Embryonic facial prominence (tissue), 1 donor: ENCODE measurements at regions not wholly inside any gene's neighbourhood (a gene's known extent, or its start where the extent isn't known, plus 50 kb on each side); places are given as distances from the start of the nearest gene placed in this dataset.
"Not testable (repeated sequence)": the region's sequence is repeated elsewhere in the genome, so short reads cannot be mapped to it uniquely, and the experiment has no call there.

Experiments
- DNase-seq: peaks from one replicate; pipeline ENCODE4 v3.0.0-alpha.2; 2016; ENCODE audit errors: extremely low spot score

DNA sequence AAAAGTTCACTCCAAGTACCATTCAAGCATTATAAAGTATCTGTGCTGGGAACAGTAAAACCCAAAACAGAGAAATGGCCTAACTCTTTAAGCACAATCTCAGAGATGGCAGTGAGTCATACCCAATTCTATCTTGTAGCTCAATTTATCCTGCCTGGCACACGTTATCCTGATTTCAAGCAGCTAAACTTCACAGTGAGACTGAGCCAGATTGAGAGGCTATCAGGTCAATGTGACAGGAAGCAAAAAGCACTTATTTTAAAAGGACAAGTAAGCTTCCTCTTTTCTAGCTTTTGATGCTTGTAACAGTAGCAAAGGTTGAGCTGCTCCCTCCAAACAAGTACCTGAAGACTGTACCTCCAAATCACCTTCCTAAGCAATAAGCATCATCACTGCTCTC is 324.9 kb downstream of the NAF1 start:
- no peak for DNase-seq

DNA sequence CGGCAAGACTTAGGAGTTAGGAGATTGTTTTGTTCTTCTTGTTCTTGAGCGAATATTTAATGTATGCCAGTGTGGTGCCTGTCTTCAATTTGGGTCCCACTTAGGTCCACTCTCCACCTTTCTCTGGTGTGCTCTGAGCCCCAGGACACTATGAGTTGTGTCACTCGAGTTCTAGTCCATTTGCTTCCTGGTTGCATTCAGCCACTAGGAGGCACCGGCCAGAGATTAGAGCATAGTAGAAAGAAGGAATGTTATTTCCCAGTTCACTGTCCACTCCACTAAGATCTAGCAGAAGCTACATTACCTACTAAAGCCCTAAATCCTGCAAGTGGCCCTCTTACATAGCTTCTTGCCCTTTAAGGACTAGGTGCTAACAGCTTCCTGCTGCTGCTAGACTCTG is 326.9 kb downstream of the NAF1 start:
- no peak for DNase-seq

GRCh38 chr4:162838671-162839070 is 328.0 kb downstream of the NAF1 start:
- no peak for DNase-seq

GRCh38 chr4:162837679-162838078 is 329.0 kb downstream of the NAF1 start:
- DNase-seq = no peak

DNA sequence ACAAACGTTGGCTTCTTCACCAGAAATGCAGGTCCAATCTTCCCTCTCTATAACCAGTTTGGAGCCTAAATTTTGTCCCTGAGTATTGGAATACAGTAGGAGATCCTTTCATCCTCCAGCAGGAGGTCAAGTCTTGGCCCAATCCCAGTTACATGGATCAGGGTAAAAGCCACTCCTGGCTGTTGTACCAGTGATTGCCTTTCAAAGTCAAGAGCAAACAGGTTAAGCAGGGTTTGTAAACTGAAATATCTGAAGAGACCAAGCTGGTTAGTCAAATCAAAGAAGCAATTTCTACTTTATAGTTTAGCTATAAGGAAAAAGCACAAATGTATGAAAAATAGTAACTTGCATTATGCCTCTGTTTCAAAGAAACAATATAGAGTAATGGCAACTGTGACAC is 329.4 kb downstream of the NAF1 start:
- DNase-seq = no peak

DNA sequence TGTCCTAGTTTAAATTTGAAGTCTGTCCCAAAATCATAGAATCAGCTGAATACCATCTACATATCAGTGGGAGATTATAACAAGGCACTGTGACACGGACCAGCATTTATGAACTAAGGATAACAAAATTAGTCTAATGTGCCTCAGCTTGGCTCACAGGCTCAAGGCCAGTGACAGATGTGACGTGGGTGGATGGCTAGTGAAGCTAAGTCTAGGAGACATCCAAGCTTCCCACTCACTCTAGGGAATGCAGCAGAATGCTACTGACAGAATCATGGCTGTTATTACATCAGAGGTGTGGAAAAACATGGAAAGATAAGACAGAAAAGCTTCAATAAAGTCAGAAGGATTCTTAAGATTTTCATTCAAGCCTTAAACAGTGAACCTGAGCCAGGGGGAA is 329.9 kb downstream of the NAF1 start:
- no peak for DNase-seq

GRCh38 chr4:162836258-162836657 is 330.4 kb downstream of the NAF1 start:
- not testable (repeated sequence) for DNase-seq

- no peak for DNase-seq
Observed at GRCh38 chr4:162830899-162831298, 335.8 kb downstream of the NAF1 start.

GRCh38 chr4:162817374-162817773 is 349.3 kb downstream of the NAF1 start:
- DNase-seq = not testable (repeated sequence)

- DNase-seq = no peak
Observed at GRCh38 chr4:162804351-162804924, 362.3 kb downstream of the NAF1 start.

- no peak for DNase-seq
Observed at GRCh38 chr4:162803378-162803777, 363.3 kb downstream of the NAF1 start.

DNA sequence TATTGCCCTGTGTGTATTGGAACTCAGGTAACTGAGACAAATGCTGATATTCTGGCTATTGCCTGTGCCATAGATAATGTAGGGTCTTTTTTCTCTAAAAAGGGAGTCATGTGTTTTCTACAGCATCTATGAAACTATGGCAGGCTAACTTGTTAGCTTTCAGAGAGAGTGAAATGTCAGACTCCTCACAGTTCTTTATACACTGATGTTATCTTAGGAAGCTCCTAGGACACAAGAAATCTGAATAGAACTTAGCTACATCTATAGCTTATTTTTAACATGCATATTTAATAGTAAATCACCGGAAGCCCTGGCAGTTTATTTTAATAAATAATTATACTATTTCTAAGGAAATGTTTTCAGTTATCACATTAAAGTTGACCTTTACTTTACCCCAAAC is 369.6 kb downstream of the NAF1 start:
- no peak for DNase-seq

DNA sequence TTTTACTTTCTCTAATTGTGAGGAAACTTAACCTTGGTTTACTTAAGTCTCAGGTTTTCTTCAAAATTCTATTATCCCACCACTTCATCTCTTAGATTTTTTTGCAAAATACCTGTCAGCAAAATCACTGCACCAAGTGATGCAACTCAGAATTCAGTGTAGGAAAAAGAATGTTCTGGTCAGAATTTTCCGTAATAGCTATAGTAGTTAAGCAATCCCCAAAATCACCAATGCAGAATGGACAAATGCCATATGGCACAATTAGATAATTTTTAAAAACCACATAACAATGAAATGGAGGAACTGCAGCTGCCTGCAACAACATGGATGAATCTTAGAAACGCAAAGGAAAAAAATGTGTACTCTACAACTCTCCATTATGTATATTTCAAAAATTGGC is 373.1 kb downstream of the NAF1 start:
- no peak for DNase-seq

DNA sequence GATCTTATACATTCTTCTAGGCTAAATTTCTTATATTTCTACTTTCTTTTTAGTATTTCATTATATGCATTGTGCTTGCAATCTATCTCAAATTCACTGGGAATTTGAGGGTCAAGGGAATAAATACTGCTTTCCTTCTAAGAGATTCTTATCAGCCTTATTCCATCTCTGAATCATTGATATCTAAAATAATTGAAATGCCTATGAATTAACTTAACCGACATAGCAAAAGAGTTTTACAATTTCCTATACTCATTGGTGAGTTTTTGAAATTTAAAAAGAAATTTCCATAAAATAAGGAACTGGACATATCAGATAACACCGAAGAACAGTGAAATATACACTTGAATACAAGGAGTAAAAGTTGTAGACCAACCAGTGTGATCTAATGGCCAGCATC is 373.7 kb downstream of the NAF1 start:
- no peak for DNase-seq

DNA sequence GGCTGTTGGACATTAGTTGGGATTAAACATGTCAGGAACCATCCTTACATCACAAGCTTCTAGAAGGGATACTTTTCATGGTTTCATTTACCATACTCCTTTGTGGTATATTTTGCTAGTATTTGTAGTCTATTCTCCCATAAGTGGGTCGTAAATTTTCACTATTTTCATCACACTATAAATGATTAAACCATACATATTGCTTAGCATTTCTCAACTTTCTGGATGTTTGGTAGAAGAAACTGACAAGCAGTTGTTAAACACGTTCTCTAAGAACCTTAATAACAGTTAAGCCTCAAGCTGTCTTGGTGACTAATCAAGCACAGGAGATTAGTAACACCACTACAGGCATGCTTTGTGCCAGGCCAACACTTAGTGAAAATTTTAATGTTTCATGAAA is 375.5 kb downstream of the NAF1 start:
- DNase-seq = no peak

- no peak for DNase-seq
Observed at GRCh38 chr4:162787120-162787519, 379.6 kb downstream of the NAF1 start.

DNA sequence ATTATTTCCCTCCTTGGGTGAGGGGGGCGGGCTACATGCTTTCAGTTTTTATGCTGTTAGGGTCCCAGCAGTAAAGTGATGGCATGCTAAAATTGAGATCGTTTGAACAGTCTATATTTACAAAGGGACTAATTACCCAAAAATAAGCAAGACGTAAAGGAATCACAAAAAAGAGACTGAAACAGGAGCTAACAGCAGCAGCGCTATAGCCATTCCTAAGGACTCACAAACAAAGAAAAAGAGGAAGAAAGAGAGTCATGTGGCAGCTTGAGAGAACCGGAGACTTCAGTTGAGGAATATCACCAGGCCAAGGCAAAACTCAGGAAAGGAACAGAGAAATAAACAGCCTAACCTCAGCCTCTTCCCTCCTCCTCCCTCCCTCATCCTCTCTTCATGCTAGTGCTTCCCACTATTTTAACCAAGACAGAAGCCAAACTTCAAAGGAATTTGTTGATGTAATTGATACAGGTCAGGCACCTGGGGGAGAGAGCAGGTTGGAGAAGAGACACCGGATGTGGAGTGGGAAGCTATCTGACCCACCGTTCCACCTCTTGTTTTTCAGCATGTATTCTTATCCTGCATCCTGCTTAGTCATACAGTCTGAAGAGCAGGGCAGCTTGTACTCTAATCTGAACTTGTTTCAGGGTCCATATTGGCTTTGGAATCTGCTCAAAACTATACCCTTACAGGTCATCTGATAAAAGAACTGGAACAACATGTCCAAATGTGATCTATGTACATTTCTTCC is 383.7 kb downstream of the NAF1 start:
- no peak for DNase-seq

DNA sequence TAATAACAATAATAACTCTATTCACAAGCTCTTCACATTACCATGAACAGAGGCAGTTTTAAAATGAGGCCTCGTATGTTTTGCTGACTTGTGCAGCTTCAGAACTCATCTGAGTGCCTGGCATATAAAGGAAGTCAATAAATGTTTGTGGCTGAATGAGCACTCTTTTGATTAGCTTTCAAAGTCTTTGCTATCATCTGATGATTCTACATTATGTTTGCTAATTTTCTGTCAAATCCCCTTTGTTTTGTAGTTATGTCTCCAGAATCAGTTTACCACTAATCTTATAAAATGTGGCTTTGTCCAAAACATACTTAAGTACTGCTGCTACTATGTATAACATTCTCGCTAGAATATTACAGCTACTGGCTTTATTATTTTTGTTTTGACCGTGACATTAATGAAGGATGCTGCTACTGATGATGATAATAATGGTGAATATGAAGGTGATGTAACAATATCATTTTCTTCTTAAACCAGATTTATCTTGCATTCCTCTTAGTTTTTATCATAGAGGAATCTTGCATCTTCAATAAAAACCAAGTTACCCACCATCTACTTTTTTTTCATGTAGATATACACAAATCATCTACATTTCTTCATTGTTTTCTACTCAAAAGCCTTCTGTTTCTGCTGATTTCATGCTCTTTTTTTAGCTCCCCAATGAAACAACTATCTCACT is 384.5 kb downstream of the NAF1 start:
- DNase-seq = no peak

DNA sequence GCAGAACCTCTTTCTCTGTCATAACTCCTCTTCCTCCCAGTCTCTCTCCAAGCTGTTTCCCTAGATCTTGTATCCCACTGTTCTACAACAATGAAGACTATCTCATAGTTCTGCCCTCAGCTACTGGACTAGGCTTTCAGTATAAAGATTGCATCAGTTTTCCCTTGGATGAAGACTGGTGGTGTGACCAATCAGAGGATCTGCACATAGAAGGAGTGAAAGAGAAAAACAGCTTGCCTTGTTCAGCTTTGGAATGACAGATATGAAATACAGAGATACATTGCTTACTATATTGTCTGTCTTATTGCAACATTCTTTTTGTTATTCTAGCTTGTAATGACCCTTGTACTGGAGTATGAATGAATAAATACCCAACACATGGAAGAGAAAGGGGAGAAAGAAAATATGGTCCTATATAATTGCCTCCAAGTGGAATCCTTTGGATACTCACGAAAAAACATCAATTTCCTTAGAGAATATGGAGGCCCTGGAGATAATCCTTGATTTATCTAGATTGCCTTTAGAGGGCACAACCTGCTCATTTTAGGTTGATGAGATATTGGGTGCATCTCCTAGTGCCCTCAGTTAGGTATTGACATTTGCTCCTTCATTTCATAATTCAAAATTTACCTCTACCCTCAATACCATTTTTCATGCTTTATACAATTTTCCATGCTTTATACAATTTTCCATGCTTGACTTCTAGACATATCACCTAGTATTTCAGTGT is 395.8 kb downstream of the NAF1 start:
- DNase-seq = no peak

- DNase-seq = no peak
Observed at GRCh38 chr4:162767083-162767482, 399.6 kb downstream of the NAF1 start.

DNA sequence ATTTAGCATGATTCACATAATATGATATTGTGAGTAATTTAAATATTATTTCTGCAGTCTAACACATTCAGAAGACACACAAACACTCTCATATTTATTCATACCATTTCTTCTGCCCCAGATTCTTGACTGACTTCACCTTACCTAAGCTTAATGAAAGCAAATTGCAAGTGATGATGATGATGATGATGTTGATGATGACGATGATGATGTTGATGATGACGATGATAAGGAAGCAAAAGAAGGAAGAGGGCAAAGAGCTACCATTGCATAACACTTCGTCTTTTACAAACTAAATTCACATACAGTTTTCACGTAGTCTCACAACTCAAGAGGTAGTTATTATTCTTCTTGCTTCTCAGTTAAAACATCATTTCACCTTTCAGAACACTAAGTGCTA is 404.7 kb downstream of the NAF1 start:
- no peak for DNase-seq

DNA sequence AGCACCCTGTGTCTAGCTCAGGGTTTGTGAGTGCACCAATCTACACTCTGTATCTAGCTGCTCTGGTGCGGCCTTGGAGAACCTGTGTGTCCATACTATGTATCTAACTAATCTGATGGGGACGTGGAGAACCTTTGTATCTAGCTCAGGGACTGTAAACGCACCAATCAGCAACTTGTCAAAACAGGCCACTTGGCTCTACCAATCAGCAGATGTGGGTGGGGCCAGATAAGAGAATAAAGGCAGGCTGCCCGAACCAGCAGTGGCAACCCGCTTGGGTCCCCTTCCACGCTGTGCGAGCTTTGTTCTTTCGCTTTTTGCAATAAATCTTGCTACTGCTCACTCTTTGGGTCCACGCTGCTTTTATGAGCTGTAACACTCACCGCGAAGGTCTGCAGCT is 426.5 kb downstream of the NAF1 start:
- not testable (repeated sequence) for DNase-seq

- not testable (repeated sequence) for DNase-seq
Observed at GRCh38 chr4:162739596-162739995, 427.1 kb downstream of the NAF1 start.
